H9 (cell line): ENCODE measurements at regions not wholly inside any gene's neighbourhood (a gene's known extent, or its start where the extent isn't known, plus 50 kb on each side); places are given as distances from the start of the nearest gene placed in this dataset.

Source experiments
- DNase-seq: peaks from one replicate; pipeline ENCODE4 v3.0.0-alpha.2; 2017
- H2AFZ ChIP-seq: one replicate; pipeline ENCODE4 v1.6.1; 2013; ENCODE audit warnings: mild to moderate bottlenecking, low read length, control low read depth, moderate library complexity
- H2AK5ac ChIP-seq: 2 replicates; pipeline ENCODE4 v1.6.1; 2013; ENCODE audit warnings: low read length, control low read depth, mixed read lengths; ENCODE audit not compliant: insufficient read length
- H2BK120ac ChIP-seq: one replicate; pipeline ENCODE4 v1.6.1; 2013; ENCODE audit warnings: low read depth, mild to moderate bottlenecking, low read length, control low read depth, inconsistent platforms; ENCODE audit not compliant: poor library complexity, severe bottlenecking
- H2BK12ac ChIP-seq: 2 replicates; pipeline ENCODE4 v1.6.1; 2013; ENCODE audit warnings: low read length, control low read depth, mixed read lengths, low read depth; ENCODE audit not compliant: insufficient read length
- H2BK15ac ChIP-seq: 2 replicates; pipeline ENCODE4 v1.6.1; 2013; ENCODE audit warnings: low read depth, low read length, control low read depth
- H2BK20ac ChIP-seq: one replicate; pipeline ENCODE4 v1.6.1; 2013; ENCODE audit warnings: low read depth, mild to moderate bottlenecking, low read length, control low read depth, inconsistent platforms; ENCODE audit not compliant: poor library complexity, severe bottlenecking
- H2BK5ac ChIP-seq: 2 replicates; pipeline ENCODE4 v1.6.1; 2013; ENCODE audit warnings: low read length, control low read depth, mixed read lengths; ENCODE audit not compliant: insufficient read length
- H3K14ac ChIP-seq: 2 replicates; pipeline ENCODE4 v1.6.1; 2013; ENCODE audit warnings: low read length, control low read depth; ENCODE audit not compliant: insufficient read depth
- H3K18ac ChIP-seq: 2 replicates; pipeline ENCODE4 v1.6.1; 2013; ENCODE audit warnings: low read depth, mild to moderate bottlenecking, mixed read lengths, low read length, control low read depth; ENCODE audit not compliant: insufficient read length
- H3K23ac ChIP-seq: 2 replicates; pipeline ENCODE4 v1.6.1; 2013; ENCODE audit warnings: low read length, control low read depth, mixed read lengths, low read depth; ENCODE audit not compliant: insufficient read length
- H3K23me2 ChIP-seq: 2 replicates; pipeline ENCODE4 v1.6.1; 2013; ENCODE audit warnings: low read depth, mild to moderate bottlenecking, mixed read lengths, low read length, control low read depth; ENCODE audit not compliant: insufficient read length, poor library complexity, severe bottlenecking
- H3K27ac ChIP-seq: 2 replicates; pipeline ENCODE4 v1.5.1; 2013; ENCODE audit warnings: low read length, control low read depth, mixed read lengths, low read depth; ENCODE audit not compliant: insufficient read length
- H3K27me3 ChIP-seq: 2 replicates; pipeline ENCODE4 v1.6.1; 2013; ENCODE audit warnings: low read length, control low read depth, inconsistent platforms; ENCODE audit not compliant: insufficient read depth
- H3K4ac ChIP-seq: 2 replicates; pipeline ENCODE4 v1.6.1; 2013; ENCODE audit warnings: low read depth, mild to moderate bottlenecking, control low read depth, inconsistent platforms, low read length, moderate library complexity
- H3K4me1 ChIP-seq: 2 replicates; pipeline ENCODE4 v1.6.1; 2013; ENCODE audit warnings: low read length, control low read depth, inconsistent platforms; ENCODE audit not compliant: insufficient read depth
- H3K4me2 ChIP-seq: 2 replicates; pipeline ENCODE4 v1.6.1; 2013; ENCODE audit warnings: low read length, control low read depth, mixed read lengths; ENCODE audit not compliant: insufficient read length, insufficient read depth
- H3K56ac ChIP-seq: 2 replicates; pipeline ENCODE4 v1.6.1; 2013; ENCODE audit warnings: low read depth, mild to moderate bottlenecking, mixed read lengths, low read length, control low read depth; ENCODE audit not compliant: insufficient read length
- H3K79me1 ChIP-seq: 2 replicates; pipeline ENCODE4 v1.6.1; 2013; ENCODE audit warnings: low read depth, mild to moderate bottlenecking, moderate library complexity, low read length, control low read depth, inconsistent platforms; ENCODE audit not compliant: insufficient read depth, poor library complexity, severe bottlenecking
- H3K79me2 ChIP-seq: 2 replicates; pipeline ENCODE4 v1.6.1; 2013; ENCODE audit warnings: low read length, control low read depth, inconsistent platforms; ENCODE audit not compliant: insufficient read depth
- H3K9ac ChIP-seq: 2 replicates; pipeline ENCODE4 v1.6.1; 2013; ENCODE audit warnings: low read length, control low read depth, mixed read lengths; ENCODE audit not compliant: insufficient read length; ENCODE audit errors: extremely low read depth
- H3K9me3 ChIP-seq: one replicate; pipeline ENCODE4 v1.6.1; 2013; ENCODE audit warnings: low read depth, low read length, inconsistent platforms; ENCODE audit not compliant: control insufficient read depth
- H3T11ph ChIP-seq: one replicate; pipeline ENCODE4 v1.6.1; 2013; ENCODE audit warnings: mild to moderate bottlenecking, low read length, control low read depth, inconsistent platforms
- H4K20me1 ChIP-seq: one replicate; pipeline ENCODE4 v1.6.1; 2013; ENCODE audit not compliant: control insufficient read depth, insufficient read length, insufficient read depth
- H4K5ac ChIP-seq: 2 replicates; pipeline ENCODE4 v1.6.1; 2013; ENCODE audit warnings: low read depth, mild to moderate bottlenecking, mixed read lengths, low read length, control low read depth; ENCODE audit not compliant: insufficient read length
- H4K8ac ChIP-seq: replicated peaks from 2 replicates; pipeline ENCODE4 v1.6.1; 2013; ENCODE audit warnings: low read length, control low read depth, mixed read lengths, low read depth; ENCODE audit not compliant: insufficient read length
- H4K91ac ChIP-seq: 2 replicates; pipeline ENCODE4 v1.6.1; 2013; ENCODE audit warnings: low read depth, mild to moderate bottlenecking, moderate library complexity, mixed read lengths, low read length, control low read depth; ENCODE audit not compliant: insufficient read length
- H3K27ac Mint-ChIP-seq, 3 experiments: 2 replicates in 2 of 3; 3 replicates in 1 of 3; pipeline ENCODE4 v1.8.0; 2020 to 2021; ENCODE audit warnings: mixed read lengths in 3 of 3, mild to moderate bottlenecking in 1 of 3, moderate library complexity in 1 of 3
- H3K27me3 Mint-ChIP-seq: 2 replicates; pipeline ENCODE4 v1.8.0; 2021; ENCODE audit warnings: low read depth, mild to moderate bottlenecking, moderate library complexity, mixed read lengths
- H3K36me3 Mint-ChIP-seq, 3 experiments: 2 replicates in 2 of 3; 3 replicates in 1 of 3; pipeline ENCODE4 v1.8.0; 2020 to 2021; ENCODE audit warnings: low read depth in 3 of 3, mixed read lengths in 3 of 3; ENCODE audit not compliant: insufficient read depth in 1 of 3
- H3K4me1 Mint-ChIP-seq, 2 experiments: 2 replicates each; pipeline ENCODE4 v1.8.0; 2020; ENCODE audit warnings: mixed read lengths in 2 of 2
- H3K4me3 Mint-ChIP-seq, 2 experiments: 2 replicates in 1 of 2; 3 replicates in 1 of 2; pipeline ENCODE4 v1.8.0; 2020 to 2021; ENCODE audit warnings: mild to moderate bottlenecking in 2 of 2, mixed read lengths in 2 of 2, moderate library complexity in 1 of 2
- H3K9me3 Mint-ChIP-seq, 2 experiments: 2 replicates in 1 of 2; 3 replicates in 1 of 2; pipeline ENCODE4 v1.8.0; 2020; ENCODE audit warnings: mild to moderate bottlenecking in 2 of 2, mixed read lengths in 2 of 2, moderate library complexity in 1 of 2
- WGBS: extraction: QIAGEN DNeasy Blood & Tissue Kit; methylation state at CpG from one replicate; pipeline ENCODE4 v1.1.7; 2013; ENCODE audit warnings: missing lambda C conversion rate, low lambda C conversion rate, mixed read lengths; ENCODE audit not compliant: insufficient read length; ENCODE audit errors: extremely low coverage; 5-methylcytosine and 5-hydroxymethylcytosine counted together
- TF ChIP-seq, protein P1 (sequence below): fragments of 200-600 bp; sonication (generic); conservative IDR thresholded peaks from 3 replicates; pipeline ENCODE4 v1.8.0; 2021; ENCODE audit warnings: antibody characterized with exemption, mild to moderate bottlenecking

DNA sequence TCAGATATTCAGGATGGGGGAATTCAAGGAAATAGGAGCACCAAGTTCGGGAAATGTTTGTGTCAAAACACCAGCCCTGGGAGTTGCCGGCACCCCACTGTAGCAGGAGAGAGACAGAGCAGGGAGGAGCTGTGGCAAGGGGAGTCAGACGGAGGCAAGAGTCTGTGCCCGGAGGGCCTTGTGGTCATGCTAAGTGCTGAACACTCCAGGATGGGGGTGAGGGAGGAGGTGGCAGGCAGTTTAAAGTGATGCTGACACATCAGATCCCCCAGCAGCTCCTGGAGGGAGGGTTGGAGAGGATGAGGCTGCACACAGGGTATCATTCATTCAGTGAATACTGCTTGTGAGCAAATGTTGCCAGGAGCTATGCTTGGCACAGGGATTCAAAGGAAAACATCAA lies 150.3 kb upstream of the ETV3 start:
- Histone ChIP-seq H3K9me3 (no peaks in the 10 kb centered on the region), H3K4me1 (no peaks in the 10 kb centered on the region), H2AFZ (no peak overlapping the region), H3K23me2 (no peaks in the 10 kb centered on the region), H2BK20ac (no peak overlapping the region), H3K18ac (no peak overlapping the region), H2AK5ac (no peak overlapping the region), H4K8ac (no peak overlapping the region), H3K14ac (no peak overlapping the region), H3K4ac (no peak overlapping the region), H3K23ac (no peak overlapping the region), H2BK5ac (no peak overlapping the region), H4K5ac (no peak overlapping the region), H4K20me1 (no peaks in the 10 kb centered on the region), H3T11ph (no peak overlapping the region), H3K56ac (no peak overlapping the region), H4K91ac (no peak overlapping the region), H2BK12ac (no peak overlapping the region), H2BK15ac (no peak overlapping the region), H3K79me1 (no peaks in the 10 kb centered on the region), H3K79me2 (no peaks in the 10 kb centered on the region), H2BK120ac (no peak overlapping the region), H3K27ac (no peak overlapping the region), H3K4me2 (no peak overlapping the region), H3K27me3 (no peaks in the 10 kb centered on the region), H3K9ac (no peak overlapping the region)
- TF ChIP-seq, protein P1, sequence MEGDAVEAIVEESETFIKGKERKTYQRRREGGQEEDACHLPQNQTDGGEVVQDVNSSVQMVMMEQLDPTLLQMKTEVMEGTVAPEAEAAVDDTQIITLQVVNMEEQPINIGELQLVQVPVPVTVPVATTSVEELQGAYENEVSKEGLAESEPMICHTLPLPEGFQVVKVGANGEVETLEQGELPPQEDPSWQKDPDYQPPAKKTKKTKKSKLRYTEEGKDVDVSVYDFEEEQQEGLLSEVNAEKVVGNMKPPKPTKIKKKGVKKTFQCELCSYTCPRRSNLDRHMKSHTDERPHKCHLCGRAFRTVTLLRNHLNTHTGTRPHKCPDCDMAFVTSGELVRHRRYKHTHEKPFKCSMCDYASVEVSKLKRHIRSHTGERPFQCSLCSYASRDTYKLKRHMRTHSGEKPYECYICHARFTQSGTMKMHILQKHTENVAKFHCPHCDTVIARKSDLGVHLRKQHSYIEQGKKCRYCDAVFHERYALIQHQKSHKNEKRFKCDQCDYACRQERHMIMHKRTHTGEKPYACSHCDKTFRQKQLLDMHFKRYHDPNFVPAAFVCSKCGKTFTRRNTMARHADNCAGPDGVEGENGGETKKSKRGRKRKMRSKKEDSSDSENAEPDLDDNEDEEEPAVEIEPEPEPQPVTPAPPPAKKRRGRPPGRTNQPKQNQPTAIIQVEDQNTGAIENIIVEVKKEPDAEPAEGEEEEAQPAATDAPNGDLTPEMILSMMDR: no peak
- WGBS: no CpG with 5 or more reads among the region's 4 CpGs
- Mint-ChIP-seq H3K4me3 (no peak overlapping the region), H3K27ac (no peak overlapping the region; a peak in 1 of 7 replicates), H3K9me3 (no peaks in the 10 kb centered on the region; a peak in 1 of 5 replicates), H3K36me3 (peaks cover 0 to 2% (median 0%) of the 10 kb centered on the region in 3 experiments; a peak in 2 of 7 replicates), H3K27me3 (peaks cover 7% of the 10 kb centered on the region), H3K4me1 (no peaks in the 10 kb centered on the region)
- peak; percentile 12 for DNase-seq
